Spleen (tissue), 7 donors: ENCODE measurements at regions not wholly inside any gene's neighbourhood (a gene's known extent, or its start where the extent isn't known, plus 50 kb on each side); places are given as distances from the start of the nearest gene placed in this dataset.
A peak's percentile ranks its signal among the peaks of the same experiment; 100 is the strongest.

Experiments used
- CTCF ChIP-seq, 11 experiments: fragments of 200-600 bp in 7 of 11; fragments of 450-650 bp in 4 of 11; sonication (generic) in 4 of 11; IDR thresholded peaks in 8 of 11; conservative IDR thresholded peaks in 3 of 11; 1 replicate in 7 of 11; 2 replicates in 4 of 11; pipeline versions ENCODE4 v1.4.0 to v1.8.0; 2016 to 2021; ENCODE audit warnings: antibody characterized with exemption in 11 of 11, inconsistent platforms in 4 of 11, mild to moderate bottlenecking in 1 of 11
- POLR2A ChIP-seq, 3 donors: fragments of 450-650 bp; IDR thresholded peaks; one replicate each; pipeline ENCODE4 v1.5.1; 2017; ENCODE audit warnings: antibody characterized with exemption in 3 of 3, mild to moderate bottlenecking in 1 of 3
- POLR2AphosphoS5 ChIP-seq, 3 donors: sonication (generic); formaldehyde crosslinking; IDR thresholded peaks; one replicate each; pipeline ENCODE4 v1.5.1; 2017; ENCODE audit warnings: antibody characterized with exemption in 3 of 3
- donor health status: DM: no; HTN: no; CAD: no; lungs with moderate emphysema.
- donor health status: DM: no; HTN: no; CAD: no.
- donor health status: DM: no; HTN: no; CAD: no.

DNA sequence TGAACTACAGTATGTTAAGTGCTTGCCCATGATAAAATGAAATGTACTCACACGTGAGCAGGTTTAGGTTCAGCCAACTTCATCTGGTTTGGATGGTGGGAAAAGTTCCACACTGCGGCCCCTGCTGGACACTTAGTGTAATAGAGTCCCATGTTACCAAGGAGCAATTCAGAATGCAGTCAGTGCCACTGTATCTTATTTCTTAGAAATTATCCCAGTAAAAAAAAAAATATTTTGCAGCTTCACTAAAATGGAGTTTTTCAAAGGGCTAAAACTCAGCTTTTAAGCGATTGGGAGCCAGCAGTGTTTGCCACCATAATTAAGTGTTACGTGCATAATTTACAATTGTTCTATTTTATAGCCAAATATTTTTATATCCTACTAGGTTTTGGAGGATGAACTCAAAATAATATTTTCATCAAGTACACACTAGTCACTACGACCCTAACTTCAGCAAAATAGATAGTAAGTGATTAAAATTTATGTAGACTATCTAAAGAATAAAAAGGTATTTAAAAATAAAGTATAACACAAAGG is 371.7 kb upstream of the GBE1 start:
- TF ChIP-seq POLR2A (IDR thresholded peaks at IDR 0.05): no peak
- no peak for TF ChIP-seq POLR2AphosphoS5 (IDR thresholded peaks at IDR 0.05)
- TF ChIP-seq CTCF (IDR thresholded peaks at IDR 0.05 in 8 of 11, conservative IDR thresholded peaks at IDR 0.05 in 3 of 11): peak; percentile 41 to 81 (median 68)
